ENCODE measurements at regions not wholly inside any gene's neighbourhood (a gene's known extent, or its start where the extent isn't known, plus 50 kb on each side); places are given as distances from the start of the nearest gene placed in this dataset.

DNA sequence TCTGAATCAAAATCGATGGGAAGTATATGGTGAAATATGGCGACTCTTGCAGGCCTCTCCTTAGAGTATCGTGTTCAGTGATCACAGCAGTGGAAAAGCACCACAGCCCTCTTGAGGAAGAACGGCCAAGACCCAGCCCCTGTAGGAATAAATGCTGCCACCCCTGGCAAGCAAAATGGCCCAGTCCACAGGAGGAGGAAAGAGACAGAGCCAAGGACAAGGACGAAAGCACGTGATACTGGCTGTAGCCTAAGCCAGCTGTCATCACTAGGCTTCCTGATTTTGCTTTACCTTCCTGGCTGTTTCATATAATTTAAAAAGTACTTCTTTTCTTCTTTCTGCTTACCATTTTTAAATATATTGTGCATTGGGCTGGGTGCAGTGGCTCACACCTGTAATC, 395.0 kb upstream of the SHH start:
- H3K36me3 ChIP-seq (ENCODE audit: control insufficient read depth, insufficient read depth, low read length, severe bottlenecking) = no peaks in the 10 kb centered on the region
- no peak overlapping the region for H3K9ac ChIP-seq (ENCODE audit: low read length)
- no peak overlapping the region for H3K4me3 ChIP-seq (ENCODE audit: low read length)
- no peaks in the 10 kb centered on the region for H3K27me3 ChIP-seq (replicated peaks; ENCODE audit: control insufficient read depth, insufficient read depth, low read length)
- no peaks in the 10 kb centered on the region for H3K9me3 ChIP-seq (ENCODE audit: control insufficient read depth, low read length)
- DNase-seq (ENCODE audit: low read depth) = no peak
- no peaks in the 10 kb centered on the region for H3K4me1 ChIP-seq (ENCODE audit: control insufficient read depth, insufficient read depth, low read length)

DNA sequence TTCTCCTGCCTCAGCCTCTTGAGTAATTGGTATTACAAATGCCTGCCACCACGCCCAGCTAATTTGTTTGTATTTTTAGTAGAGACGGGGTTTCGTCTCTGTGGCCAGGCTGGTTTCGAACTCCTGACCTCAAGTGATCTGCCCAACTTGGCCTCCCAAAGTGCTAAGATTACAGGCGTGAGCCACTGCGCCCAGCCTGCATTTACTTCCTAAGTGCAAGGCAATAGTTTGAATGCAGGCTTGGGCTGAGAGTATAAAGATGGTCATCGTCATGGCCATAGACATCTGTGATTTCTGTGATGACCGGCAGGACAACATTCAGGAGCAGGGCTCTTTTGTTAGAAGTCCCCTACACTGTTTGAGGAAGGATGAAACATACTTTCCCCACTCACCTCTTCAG, 393.9 kb upstream of the SHH start:
- DNase-seq (ENCODE audit: low read depth) = no peak
- Histone ChIP-seq H3K27me3 (replicated peaks; ENCODE audit: control insufficient read depth, insufficient read depth, low read length) (no peaks in the 10 kb centered on the region), H3K4me1 (ENCODE audit: control insufficient read depth, insufficient read depth, low read length) (no peaks in the 10 kb centered on the region), H3K36me3 (ENCODE audit: control insufficient read depth, insufficient read depth, low read length, severe bottlenecking) (no peaks in the 10 kb centered on the region), H3K9me3 (ENCODE audit: control insufficient read depth, low read length) (no peaks in the 10 kb centered on the region), H3K4me3 (ENCODE audit: low read length) (no peak overlapping the region), H3K9ac (ENCODE audit: low read length) (no peak overlapping the region)

DNA sequence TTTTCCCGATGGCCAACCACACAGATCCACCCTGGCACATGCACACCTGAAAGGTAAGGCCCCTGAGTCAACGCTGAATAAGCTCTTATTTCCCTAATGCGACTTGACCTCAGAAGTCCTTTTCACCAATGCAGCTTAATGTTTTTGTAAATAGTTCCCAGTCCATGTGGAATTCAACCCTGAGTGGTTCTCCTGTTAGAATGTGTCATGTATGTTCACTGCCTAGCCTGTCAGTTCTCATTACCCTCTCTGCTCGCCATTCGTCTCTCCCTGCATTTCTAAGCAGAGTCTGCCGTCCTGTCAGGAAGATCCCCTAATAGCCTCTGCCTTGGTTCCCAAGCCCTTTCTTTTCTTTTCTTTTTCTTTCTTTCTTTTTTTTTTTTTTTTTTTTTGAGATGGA, 392.6 kb upstream of the SHH start:
- no peaks in the 10 kb centered on the region for H3K4me1 ChIP-seq (ENCODE audit: control insufficient read depth, insufficient read depth, low read length)
- DNase-seq (ENCODE audit: low read depth) = no peak
- H3K9ac ChIP-seq (ENCODE audit: low read length) = no peak overlapping the region
- H3K4me3 ChIP-seq (ENCODE audit: low read length) = no peak overlapping the region
- H3K36me3 ChIP-seq (ENCODE audit: control insufficient read depth, insufficient read depth, low read length, severe bottlenecking) = no peaks in the 10 kb centered on the region
- H3K27me3 ChIP-seq (replicated peaks; ENCODE audit: control insufficient read depth, insufficient read depth, low read length) = no peaks in the 10 kb centered on the region
- no peaks in the 10 kb centered on the region for H3K9me3 ChIP-seq (ENCODE audit: control insufficient read depth, low read length)

DNA sequence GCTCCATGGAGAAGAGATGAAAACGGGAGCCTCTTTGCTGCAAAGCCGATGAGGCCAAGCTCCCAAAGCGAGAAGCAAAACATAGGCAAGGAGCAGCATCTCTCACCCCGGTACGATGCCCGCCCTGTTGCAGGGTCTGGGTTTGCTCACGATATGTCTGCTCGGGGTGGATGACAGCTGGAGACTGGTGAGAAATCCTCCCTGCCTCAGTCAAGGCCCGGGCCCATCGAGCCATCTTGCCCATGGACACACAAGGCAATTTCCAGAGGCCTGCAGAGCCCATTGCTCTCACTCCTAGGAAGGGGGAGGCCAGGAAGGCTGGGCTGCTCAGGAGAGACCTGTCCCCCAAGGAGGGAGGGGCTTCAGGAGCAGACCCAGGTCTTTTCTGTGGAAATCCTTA, 391.7 kb upstream of the SHH start:
- Histone ChIP-seq H3K27me3 (replicated peaks; ENCODE audit: control insufficient read depth, insufficient read depth, low read length) (no peaks in the 10 kb centered on the region), H3K4me1 (ENCODE audit: control insufficient read depth, insufficient read depth, low read length) (no peaks in the 10 kb centered on the region), H3K4me3 (ENCODE audit: low read length) (no peak overlapping the region), H3K36me3 (ENCODE audit: control insufficient read depth, insufficient read depth, low read length, severe bottlenecking) (no peaks in the 10 kb centered on the region), H3K9ac (ENCODE audit: low read length) (no peak overlapping the region), H3K9me3 (ENCODE audit: control insufficient read depth, low read length) (no peaks in the 10 kb centered on the region)
- no peak for DNase-seq (ENCODE audit: low read depth)

DNA sequence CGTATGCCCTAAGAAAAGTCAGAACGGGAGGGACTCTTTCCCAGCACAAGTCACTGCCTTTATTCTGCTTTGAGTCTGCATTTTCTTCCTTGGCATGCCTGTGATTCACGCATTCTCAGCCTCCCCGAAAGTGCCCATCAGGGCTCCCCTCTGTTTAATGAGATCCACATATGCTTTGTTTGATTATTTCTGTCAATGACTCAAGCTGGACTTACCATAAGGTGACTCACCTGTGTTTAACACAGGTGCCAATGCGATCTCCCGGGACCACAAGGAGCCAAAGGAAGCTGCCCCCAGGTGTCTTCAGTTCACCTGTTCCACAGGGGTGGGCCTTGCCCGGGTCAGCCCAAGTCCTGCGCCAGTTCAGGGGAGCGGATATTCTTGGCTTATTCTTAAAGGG, 386.0 kb upstream of the SHH start:
- Histone ChIP-seq H3K4me3 (ENCODE audit: low read length) (no peak overlapping the region), H3K27me3 (replicated peaks; ENCODE audit: control insufficient read depth, insufficient read depth, low read length) (no peaks in the 10 kb centered on the region), H3K9ac (ENCODE audit: low read length) (no peak overlapping the region), H3K9me3 (ENCODE audit: control insufficient read depth, low read length) (no peaks in the 10 kb centered on the region), H3K4me1 (ENCODE audit: control insufficient read depth, insufficient read depth, low read length) (no peaks in the 10 kb centered on the region), H3K36me3 (ENCODE audit: control insufficient read depth, insufficient read depth, low read length, severe bottlenecking) (no peaks in the 10 kb centered on the region)
- DNase-seq (ENCODE audit: low read depth) = no peak

DNA sequence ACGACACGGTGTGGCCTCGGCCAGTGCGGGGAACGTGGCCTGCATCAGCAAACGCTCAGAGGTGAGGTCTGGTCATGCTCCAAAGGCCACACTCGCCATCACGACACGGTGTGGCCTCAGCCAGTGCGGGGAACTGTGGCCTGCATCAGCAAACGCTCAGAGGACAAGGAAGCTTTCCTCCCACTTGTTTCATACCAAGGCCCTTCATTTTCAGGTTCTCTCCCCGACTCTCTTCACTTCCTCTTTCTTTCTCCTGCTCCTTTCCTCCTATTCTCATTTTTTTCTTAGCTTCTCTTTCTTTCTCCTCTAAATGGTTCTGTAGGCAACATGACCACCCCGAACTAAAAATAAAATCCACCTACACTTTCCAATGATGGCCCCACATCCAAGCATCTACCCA, 384.4 kb upstream of the SHH start:
- DNase-seq (ENCODE audit: low read depth) = no peak
- no peak overlapping the region for H3K9ac ChIP-seq (ENCODE audit: low read length)
- no peaks in the 10 kb centered on the region for H3K36me3 ChIP-seq (ENCODE audit: control insufficient read depth, insufficient read depth, low read length, severe bottlenecking)
- no peaks in the 10 kb centered on the region for H3K4me1 ChIP-seq (ENCODE audit: control insufficient read depth, insufficient read depth, low read length)
- H3K27me3 ChIP-seq (replicated peaks; ENCODE audit: control insufficient read depth, insufficient read depth, low read length) = no peaks in the 10 kb centered on the region
- no peak overlapping the region for H3K4me3 ChIP-seq (ENCODE audit: low read length)
- no peaks in the 10 kb centered on the region for H3K9me3 ChIP-seq (ENCODE audit: control insufficient read depth, low read length)

DNA sequence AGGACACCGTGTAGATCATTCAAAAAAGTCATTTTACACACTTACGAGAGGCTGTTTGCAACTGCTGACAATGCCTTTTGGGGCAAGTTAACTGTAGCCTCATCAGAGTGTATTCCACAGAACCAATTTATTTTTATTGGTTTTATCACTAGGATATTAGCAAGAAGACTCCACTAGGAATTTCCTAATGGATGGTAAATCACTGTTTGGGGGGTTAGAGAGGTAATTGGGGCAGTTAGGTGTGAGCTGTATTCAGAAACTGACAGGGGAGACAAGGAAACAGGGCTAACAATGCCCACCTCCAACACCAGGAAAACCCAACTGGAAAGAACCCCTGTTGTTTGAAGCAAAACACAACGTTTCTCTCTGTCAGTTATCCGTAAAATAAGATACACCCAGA, 383.0 kb upstream of the SHH start:
- Histone ChIP-seq H3K9me3 (ENCODE audit: control insufficient read depth, low read length) (no peaks in the 10 kb centered on the region), H3K9ac (ENCODE audit: low read length) (no peak overlapping the region), H3K27me3 (replicated peaks; ENCODE audit: control insufficient read depth, insufficient read depth, low read length) (no peaks in the 10 kb centered on the region), H3K36me3 (ENCODE audit: control insufficient read depth, insufficient read depth, low read length, severe bottlenecking) (no peaks in the 10 kb centered on the region), H3K4me1 (ENCODE audit: control insufficient read depth, insufficient read depth, low read length) (no peaks in the 10 kb centered on the region), H3K4me3 (ENCODE audit: low read length) (no peak overlapping the region)
- no peak for DNase-seq (ENCODE audit: low read depth)

DNA sequence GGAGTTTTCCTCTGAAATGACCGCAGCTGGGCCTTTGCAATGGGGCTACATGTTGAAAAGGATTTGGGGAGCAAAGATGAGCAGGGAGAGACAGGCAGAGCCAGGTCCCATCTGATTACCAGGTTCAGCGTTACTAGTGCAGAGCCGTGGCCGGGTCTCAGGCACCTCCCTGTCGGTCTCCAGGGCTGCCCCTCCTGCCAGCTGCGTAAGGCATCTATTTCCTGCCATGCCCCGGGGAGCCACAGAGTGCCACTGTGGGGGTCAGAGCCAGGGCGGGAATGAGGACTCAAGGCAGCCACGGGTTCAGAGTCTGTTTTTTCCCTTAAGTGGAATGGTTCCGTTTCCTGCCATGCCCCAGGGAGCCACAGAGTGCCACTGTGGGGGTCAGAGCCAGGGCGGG, 382.6 kb upstream of the SHH start:
- no peaks in the 10 kb centered on the region for H3K4me1 ChIP-seq (ENCODE audit: control insufficient read depth, insufficient read depth, low read length)
- H3K4me3 ChIP-seq (ENCODE audit: low read length) = no peak overlapping the region
- no peaks in the 10 kb centered on the region for H3K27me3 ChIP-seq (replicated peaks; ENCODE audit: control insufficient read depth, insufficient read depth, low read length)
- H3K9me3 ChIP-seq (ENCODE audit: control insufficient read depth, low read length) = no peaks in the 10 kb centered on the region
- H3K36me3 ChIP-seq (ENCODE audit: control insufficient read depth, insufficient read depth, low read length, severe bottlenecking) = no peaks in the 10 kb centered on the region
- DNase-seq (ENCODE audit: low read depth) = no peak
- no peak overlapping the region for H3K9ac ChIP-seq (ENCODE audit: low read length)

DNA sequence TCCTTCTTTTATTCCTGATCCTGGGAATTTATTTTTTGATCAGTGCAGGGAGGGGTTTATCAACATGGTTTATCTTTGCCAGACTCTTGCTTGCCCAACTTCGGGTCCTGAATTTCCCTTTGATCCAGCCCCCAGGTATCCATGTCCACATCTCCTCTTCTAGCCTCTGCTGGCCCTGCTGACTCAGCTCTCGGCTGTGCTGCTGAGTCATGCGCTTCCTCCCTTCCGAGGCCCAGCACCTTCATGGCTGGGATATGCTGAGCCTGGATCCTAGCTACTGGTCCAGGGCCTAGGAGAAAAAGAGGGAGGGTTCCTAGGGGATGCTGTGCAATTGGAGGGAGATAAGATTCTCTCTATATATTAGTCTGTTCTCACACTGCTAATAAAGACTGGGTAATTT, 380.7 kb upstream of the SHH start:
- Histone ChIP-seq H3K9me3 (ENCODE audit: control insufficient read depth, low read length) (peaks cover 4% of the 10 kb centered on the region), H3K4me1 (ENCODE audit: control insufficient read depth, insufficient read depth, low read length) (no peaks in the 10 kb centered on the region), H3K9ac (ENCODE audit: low read length) (no peak overlapping the region), H3K36me3 (ENCODE audit: control insufficient read depth, insufficient read depth, low read length, severe bottlenecking) (no peaks in the 10 kb centered on the region), H3K27me3 (replicated peaks; ENCODE audit: control insufficient read depth, insufficient read depth, low read length) (no peaks in the 10 kb centered on the region), H3K4me3 (ENCODE audit: low read length) (no peak overlapping the region)
- no peak for DNase-seq (ENCODE audit: low read depth)

DNA sequence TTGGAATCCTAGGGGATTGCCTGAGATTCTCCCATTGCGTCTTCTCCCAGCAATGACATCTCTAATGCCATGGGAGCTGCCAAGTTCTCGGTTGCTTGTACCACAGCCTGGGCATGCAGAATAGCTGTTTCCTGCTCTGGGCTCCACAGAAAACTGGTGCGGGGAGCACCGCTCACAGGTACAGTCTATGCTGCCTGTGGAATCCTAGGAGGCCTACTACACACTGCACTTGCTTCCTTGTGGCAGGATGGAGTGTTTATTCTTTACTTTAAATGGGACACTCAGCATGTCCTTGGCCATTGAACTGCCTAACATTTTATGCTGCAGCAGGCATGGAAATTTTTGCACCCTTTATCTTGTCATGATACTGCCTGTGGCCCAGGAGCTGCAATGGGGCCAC, 378.8 kb upstream of the SHH start:
- Histone ChIP-seq H3K27me3 (replicated peaks; ENCODE audit: control insufficient read depth, insufficient read depth, low read length) (no peaks in the 10 kb centered on the region), H3K9me3 (ENCODE audit: control insufficient read depth, low read length) (peaks cover 22% of the 10 kb centered on the region), H3K4me1 (ENCODE audit: control insufficient read depth, insufficient read depth, low read length) (no peaks in the 10 kb centered on the region), H3K4me3 (ENCODE audit: low read length) (no peak overlapping the region), H3K36me3 (ENCODE audit: control insufficient read depth, insufficient read depth, low read length, severe bottlenecking) (no peaks in the 10 kb centered on the region), H3K9ac (ENCODE audit: low read length) (no peak overlapping the region)
- no peak for DNase-seq (ENCODE audit: low read depth)

DNA sequence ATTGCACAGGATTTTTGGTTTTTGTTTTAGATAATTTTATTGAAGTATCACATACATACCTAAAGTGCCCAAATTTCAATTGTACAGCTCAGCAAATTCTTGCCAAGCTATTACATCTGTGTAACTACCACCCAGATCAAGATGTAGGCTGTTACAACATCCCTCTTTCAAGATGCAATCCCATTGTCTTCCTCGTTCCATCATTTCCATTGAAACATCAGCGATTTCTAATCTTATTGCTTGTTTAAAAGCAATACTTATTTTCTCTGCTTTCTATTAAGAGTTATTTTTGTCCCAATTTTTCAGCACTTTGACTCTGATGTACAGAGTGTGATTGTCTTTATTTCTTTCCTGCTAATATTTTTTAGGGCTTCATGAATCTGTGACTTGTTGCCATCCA, 372.8 kb upstream of the SHH start:
- no peak overlapping the region for H3K4me3 ChIP-seq (ENCODE audit: low read length)
- peaks cover 44% of the 10 kb centered on the region for H3K9me3 ChIP-seq (ENCODE audit: control insufficient read depth, low read length)
- no peak overlapping the region for H3K9ac ChIP-seq (ENCODE audit: low read length)
- no peaks in the 10 kb centered on the region for H3K4me1 ChIP-seq (ENCODE audit: control insufficient read depth, insufficient read depth, low read length)
- peaks cover 6% of the 10 kb centered on the region for H3K27me3 ChIP-seq (replicated peaks; ENCODE audit: control insufficient read depth, insufficient read depth, low read length)
- DNase-seq (ENCODE audit: low read depth) = no peak
- no peaks in the 10 kb centered on the region for H3K36me3 ChIP-seq (ENCODE audit: control insufficient read depth, insufficient read depth, low read length, severe bottlenecking)

DNA sequence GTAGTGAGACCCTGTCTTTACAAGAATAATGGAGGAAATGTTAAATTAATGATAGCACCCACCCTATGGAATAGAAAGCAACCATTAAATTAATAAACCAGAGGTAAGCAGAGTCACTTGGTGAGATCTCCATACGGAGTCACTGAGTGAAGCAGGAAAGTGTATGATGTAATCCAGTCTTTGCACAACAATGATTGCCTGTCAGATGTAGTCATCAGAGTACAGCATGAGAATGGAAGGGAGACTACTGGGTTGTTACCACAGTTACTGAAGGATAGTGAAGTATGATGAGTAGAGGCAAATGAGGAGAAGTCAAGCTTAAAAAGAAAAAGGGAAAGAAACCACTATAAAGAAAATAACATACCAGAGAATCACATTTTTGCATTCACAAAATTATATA, 371.9 kb upstream of the SHH start:
- Histone ChIP-seq H3K27me3 (replicated peaks; ENCODE audit: control insufficient read depth, insufficient read depth, low read length) (peaks cover 6% of the 10 kb centered on the region), H3K9ac (ENCODE audit: low read length) (no peak overlapping the region), H3K36me3 (ENCODE audit: control insufficient read depth, insufficient read depth, low read length, severe bottlenecking) (no peaks in the 10 kb centered on the region), H3K4me1 (ENCODE audit: control insufficient read depth, insufficient read depth, low read length) (no peaks in the 10 kb centered on the region), H3K4me3 (ENCODE audit: low read length) (no peak overlapping the region), H3K9me3 (ENCODE audit: control insufficient read depth, low read length) (peaks cover 44% of the 10 kb centered on the region)
- DNase-seq (ENCODE audit: low read depth) = no peak

Measured in adipocyte (in vitro differentiated cells).